Heart left ventricle (tissue), 13 donors: ENCODE measurements at regions not wholly inside any gene's neighbourhood (a gene's known extent, or its start where the extent isn't known, plus 50 kb on each side); places are given as distances from the start of the nearest gene placed in this dataset.

Experiments used
- POLR2A ChIP-seq, 2 donors: fragments of 450-650 bp; IDR thresholded peaks; one replicate each; pipeline ENCODE4 v1.6.1; 2017; ENCODE audit warnings: antibody characterized with exemption in 2 of 2, mild to moderate bottlenecking in 2 of 2, moderate library complexity in 2 of 2
- TF ChIP-seq, protein P1 (sequence below), 12 donors: fragments of 200-600 bp; sonication (generic) in 4 of 12; IDR thresholded peaks; one replicate each; pipeline versions ENCODE4 v1.5.0 to v1.8.0; 2018 to 2022; ENCODE audit warnings: antibody characterized with exemption in 12 of 12, mild to moderate bottlenecking in 5 of 12
- donor health status: ischemic (EF 13 %, LVEDD 7.1; RV severe dilation, severe dysfunction).
- donor health status: DM: no; HTN: yes; CAD: no.
- donor health status: DM: no; HTN: no; CAD: no.
- donor health status: ischemic (EF 25% LVEDD 6.9; RV normal size, moderate dysfunction).
- donor health status: ischemic (EF 25% LVEDD 5.7; RV mildly dilated, moderate dysfunction).
- donor health status: ischemic (EF 35%, LVEDD 5.7; RV mildly dilated, moderate dysfunction).
- donor health status: nonischemic (EF 11% LVEDD 7.7; RV severe dilation, severe dysfunction).
- donor health status: DM: yes; HTN: yes; CAD: no.
- donor health status: PGD.
- donor health status: ischemic (EF 29% LVEDD 5.4; RV normal size, mild dysfunction).
- donor health status: nonischemic (EF 23%, LVEDD 6.1; RV moderate dilation, normal function).

- TF ChIP-seq, protein P1, sequence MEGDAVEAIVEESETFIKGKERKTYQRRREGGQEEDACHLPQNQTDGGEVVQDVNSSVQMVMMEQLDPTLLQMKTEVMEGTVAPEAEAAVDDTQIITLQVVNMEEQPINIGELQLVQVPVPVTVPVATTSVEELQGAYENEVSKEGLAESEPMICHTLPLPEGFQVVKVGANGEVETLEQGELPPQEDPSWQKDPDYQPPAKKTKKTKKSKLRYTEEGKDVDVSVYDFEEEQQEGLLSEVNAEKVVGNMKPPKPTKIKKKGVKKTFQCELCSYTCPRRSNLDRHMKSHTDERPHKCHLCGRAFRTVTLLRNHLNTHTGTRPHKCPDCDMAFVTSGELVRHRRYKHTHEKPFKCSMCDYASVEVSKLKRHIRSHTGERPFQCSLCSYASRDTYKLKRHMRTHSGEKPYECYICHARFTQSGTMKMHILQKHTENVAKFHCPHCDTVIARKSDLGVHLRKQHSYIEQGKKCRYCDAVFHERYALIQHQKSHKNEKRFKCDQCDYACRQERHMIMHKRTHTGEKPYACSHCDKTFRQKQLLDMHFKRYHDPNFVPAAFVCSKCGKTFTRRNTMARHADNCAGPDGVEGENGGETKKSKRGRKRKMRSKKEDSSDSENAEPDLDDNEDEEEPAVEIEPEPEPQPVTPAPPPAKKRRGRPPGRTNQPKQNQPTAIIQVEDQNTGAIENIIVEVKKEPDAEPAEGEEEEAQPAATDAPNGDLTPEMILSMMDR (IDR thresholded peaks at IDR 0.05): no peak
- TF ChIP-seq POLR2A (IDR thresholded peaks at IDR 0.05): no peak
These were observed 209.0 kb upstream of the IRX1 start for GRCh38 chr5:3386637-3387036.
